DMS79 (cell line): ENCODE measurements at regions not wholly inside any gene's neighbourhood (a gene's known extent, or its start where the extent isn't known, plus 50 kb on each side); places are given as distances from the start of the nearest gene placed in this dataset.

Experiments
- DNase-seq: peaks from one replicate; lab custom pipeline; 2025; lab: John Stamatoyannopoulos, UW

- DNase-seq, result no peak
Observed at GRCh38 chr18:56545464-56545863, 92.9 kb downstream of the TXNL1 start.

- no peak for DNase-seq
Observed at GRCh38 chr18:56542476-56542875, 95.9 kb downstream of the TXNL1 start.

DNA sequence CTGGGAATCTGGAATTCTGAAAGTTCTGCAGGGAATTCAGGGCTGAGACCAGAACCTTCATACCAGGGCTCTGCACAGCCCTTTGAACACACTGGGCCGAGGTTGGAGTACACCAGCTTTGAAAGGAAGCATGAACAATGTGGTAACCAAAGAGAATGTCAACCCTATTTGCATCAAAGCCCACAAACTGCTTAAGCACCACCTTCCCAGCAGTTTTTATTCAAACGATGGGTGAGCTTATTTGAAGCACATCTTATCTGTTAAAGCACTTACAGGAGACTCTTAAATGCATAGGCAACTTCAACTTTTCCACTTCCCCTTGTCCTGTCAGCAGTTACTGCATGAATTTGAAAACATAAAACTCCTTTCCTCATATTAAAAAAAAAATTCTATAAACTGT lies 96.6 kb downstream of the TXNL1 start:
- no peak for DNase-seq

DNA sequence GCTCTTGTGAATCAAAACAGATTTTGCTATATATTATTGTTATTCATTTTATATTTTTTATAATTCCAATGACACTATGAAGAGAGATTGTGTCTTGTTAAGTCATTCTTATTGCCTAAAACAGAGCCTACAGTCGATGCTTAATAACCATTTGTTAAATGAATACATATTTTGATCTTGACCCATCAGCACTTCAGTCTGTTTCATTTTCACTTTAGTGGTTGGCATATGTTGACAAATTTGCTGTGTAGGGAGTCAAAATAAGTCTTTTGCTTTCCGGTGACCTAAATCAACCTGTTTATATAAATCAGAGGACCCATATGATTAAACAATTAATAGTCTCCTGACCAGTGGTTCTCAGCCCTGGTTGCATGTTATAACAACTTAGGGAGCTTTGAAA lies 97.1 kb downstream of the TXNL1 start:
- no peak for DNase-seq

DNA sequence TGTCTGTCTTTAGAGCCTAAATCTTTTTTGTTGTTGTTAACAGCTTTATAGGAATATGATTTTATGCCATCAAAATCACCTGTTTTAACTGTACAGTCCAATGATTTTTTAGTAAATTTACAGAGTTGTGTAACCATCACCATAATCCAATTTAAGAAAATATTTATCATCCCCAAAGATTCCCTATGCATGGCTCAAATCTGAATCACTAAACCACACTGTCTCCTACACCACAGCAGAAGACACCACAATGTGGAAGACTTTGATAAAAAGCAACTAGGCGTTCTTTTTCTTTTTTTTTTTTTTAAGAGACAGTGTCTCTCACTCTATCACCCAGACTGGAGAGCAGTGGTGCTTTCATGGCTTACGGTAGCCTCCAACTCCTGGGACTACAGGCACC lies 99.6 kb downstream of the TXNL1 start:
- DNase-seq, result no peak

DNA sequence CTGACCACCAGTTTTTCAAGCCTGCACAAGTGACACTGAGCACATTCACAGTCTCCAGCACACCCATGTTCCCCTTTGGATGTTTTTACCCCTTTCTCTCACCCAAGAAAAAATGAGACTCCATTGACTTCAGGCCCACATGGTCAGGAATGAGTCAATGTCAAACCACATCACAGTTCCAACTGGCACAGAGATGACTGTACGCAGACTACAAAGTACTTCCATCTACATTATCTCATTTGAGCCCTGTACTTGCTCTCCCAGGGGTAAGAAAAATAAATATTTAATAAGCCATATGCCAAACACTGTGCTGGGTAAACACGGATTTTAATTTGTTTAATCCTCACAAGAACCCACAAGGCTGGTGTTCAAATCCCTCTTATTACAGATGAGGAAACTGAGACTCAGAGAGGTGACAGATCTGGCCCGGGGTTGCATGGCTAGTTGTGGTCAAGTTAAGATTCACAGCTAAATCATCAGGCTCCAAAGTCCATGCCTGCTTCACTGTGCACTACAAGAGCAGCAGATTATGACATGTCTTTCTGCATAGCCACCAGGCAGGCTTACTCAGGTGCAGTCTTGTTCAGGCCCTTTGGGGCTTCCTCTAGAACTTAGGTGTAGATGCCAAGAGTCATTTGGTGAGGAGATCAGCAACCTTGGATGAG lies 106.1 kb downstream of the TXNL1 start:
- DNase-seq, result no peak

- DNase-seq, result no peak
Observed at GRCh38 chr18:56522816-56523215, 115.6 kb downstream of the TXNL1 start.

DNA sequence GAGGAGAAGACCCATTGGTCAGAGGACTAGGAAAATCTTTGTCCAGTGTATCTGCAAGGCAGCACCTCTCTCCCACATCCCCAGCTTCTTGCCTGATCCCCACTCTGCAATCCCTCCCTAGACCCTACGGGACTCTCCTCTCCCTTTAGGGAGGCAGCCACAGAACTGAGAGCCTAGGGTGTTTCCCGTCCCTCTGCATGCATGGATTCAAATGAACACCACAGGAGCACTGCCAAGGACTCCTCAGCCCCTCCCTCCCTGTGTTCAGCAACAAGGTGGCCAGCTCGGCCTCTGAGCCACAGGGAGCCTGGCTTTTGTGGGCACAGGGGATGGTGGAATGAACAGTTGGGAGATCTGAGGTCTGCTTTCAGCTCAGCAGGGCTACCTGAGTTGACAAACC lies 117.1 kb downstream of the TXNL1 start:
- no peak for DNase-seq

DNA sequence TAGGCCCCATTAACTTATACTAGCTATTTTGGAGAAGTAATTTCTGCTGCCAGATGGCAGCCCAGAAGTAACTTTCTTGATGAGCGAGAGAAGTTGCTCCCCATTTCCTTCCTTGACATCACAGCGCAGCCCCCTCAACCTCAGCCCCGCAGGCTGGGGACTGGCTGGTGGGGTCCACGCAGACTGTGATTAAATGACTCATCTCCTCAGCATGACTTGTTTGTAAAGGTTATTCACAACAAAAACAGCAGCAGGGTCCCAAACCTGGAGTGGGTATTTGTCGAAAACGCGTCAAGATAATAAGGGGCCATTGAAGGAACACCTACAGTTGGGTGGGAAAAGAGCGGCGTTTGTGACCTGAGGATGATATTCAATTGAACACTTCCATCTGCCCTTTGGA lies 120.6 kb downstream of the TXNL1 start:
- DNase-seq, result no peak

DNA sequence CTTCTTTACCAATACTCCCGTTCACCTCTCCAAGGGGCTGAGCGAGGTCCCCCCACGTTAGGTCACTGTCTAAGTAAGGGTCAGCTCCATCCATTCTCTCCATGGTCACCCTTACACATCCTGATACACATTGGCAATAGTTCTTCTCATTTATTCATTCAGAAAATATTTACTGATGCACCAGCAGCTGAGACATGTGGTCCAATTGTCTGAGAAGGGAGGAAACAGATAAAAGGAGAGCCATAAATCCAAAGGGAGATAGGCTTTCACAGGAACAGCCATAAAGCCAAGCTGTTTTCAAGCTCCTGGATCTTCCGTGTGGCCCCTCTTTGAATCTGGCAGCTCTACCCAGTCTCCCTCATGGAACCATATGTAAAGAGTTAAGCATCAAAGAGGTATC lies 121.2 kb downstream of the TXNL1 start:
- no peak for DNase-seq

- DNase-seq, result no peak
Observed at GRCh38 chr18:56516789-56517188, 121.6 kb downstream of the TXNL1 start.

- DNase-seq, result no peak
Observed at GRCh38 chr18:56515522-56515921, 122.9 kb downstream of the TXNL1 start.

GRCh38 chr18:56511996-56512395 lies 126.4 kb downstream of the TXNL1 start:
- DNase-seq, result no peak

DNA sequence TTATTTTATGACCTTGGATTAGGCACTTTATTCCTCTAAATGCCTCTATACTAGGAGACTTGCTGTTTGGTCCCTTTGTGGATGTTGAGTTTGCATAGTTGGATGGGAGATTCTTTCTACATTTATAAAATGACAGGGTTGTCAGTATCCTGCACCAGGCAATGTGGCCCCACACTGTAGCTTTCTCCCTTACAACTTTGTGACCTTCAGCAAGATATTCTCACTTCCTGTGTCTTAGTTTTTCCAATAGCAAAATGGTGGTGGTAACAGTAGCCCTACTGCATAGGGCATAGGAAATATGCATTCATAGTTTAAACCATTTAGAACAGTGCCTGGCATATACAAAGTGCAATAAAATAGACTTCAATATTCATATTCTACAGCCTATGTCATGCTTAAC lies 128.3 kb downstream of the TXNL1 start:
- DNase-seq, result no peak

GRCh38 chr18:56509656-56510055 lies 128.7 kb downstream of the TXNL1 start:
- DNase-seq, result no peak

DNA sequence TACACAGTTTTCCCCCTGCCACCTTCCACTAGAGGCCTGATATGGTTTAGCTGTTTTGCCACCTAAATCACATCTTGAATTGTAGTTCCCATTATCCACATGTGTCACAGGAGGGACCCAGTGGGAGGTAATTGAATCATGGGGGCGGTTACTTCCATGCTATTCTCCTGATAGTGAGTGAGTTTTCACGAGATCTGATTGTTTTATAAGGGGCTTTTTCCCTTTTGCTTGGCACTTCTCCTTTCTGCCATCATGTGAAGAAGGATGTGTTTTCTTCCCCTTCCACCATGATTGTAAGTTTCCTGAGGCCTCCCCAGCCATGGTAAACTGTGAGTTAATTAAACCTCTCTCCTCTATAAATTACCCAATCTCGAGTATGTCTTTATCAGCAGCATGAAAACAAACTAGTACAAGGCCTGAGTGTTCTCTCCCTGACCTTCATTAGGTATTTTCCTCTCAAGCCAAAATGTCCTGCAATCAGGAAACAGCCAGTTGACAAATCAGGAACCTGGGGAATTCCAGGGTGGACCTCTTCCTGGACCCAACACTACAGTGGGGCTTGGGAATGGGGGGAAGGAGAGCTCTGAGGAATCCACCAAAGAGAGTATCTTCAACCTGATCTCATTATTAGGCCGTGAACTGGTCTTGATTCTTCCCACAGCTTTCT lies 129.9 kb downstream of the TXNL1 start:
- DNase-seq, result no peak

DNA sequence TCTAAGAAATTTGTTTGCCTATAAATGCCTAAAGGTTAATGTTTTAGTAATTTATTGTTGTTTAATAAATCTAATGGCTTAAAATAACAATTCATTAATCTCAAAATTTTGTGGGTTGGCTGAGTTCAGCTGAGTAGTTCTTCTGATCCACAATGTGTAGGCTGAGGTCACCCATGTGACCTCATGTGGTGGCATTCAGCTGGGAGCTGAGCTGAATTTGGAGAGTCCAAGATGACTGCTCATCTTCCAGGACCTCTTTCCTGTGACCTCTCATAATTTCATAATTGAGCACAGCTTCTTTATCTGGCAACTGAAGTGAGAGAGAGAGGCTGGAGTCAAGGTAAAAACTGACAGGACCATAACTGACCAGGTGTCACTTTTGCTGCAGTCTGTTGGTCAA lies 132.4 kb downstream of the TXNL1 start:
- no peak for DNase-seq

GRCh38 chr18:56505293-56505692 lies 133.1 kb downstream of the TXNL1 start:
- DNase-seq, result no peak

DNA sequence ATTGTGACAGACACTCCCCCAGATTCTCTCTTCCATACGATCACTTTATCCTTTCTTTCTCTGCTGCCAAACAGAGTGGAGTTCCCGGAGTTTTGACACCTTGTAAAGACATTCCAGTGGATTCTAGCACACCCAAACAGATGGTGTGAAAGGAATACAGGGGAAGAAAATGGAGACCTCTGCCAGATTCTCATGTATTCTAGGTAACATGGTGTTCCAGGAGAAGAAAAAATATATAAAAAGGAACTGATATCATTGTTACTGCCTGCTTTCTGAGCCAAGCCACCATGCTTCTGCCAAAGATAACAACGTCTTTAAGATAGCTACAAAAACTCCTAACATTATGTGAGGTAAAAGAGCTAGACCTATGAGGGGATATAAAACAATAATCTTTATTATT lies 136.5 kb downstream of the TXNL1 start:
- DNase-seq, result no peak

- DNase-seq, result no peak
Observed at GRCh38 chr18:56495884-56496283, 142.5 kb downstream of the TXNL1 start.

GRCh38 chr18:56493531-56493930 lies 144.9 kb downstream of the TXNL1 start:
- no peak for DNase-seq

GRCh38 chr18:56492136-56492535 lies 146.3 kb downstream of the TXNL1 start:
- no peak for DNase-seq

DNA sequence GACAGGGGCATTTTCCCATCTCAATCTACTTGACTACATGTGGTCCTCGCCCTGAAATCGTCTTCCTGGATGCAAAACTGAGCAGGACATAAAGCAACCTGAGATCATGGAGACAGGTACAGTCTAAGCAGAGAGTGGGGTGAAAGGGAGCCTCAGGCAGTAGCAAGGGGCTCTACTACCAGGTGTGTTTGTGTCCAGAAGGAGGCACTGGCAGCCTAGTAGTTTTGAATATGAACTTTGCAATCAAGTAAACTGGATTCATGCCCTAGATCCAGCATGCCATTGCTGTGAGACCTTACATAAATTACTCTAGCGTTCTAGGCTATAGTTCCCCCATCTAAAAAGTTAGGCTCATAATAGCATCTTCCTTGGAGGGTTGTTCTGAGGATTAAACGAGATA lies 147.4 kb downstream of the TXNL1 start:
- DNase-seq, result no peak

DNA sequence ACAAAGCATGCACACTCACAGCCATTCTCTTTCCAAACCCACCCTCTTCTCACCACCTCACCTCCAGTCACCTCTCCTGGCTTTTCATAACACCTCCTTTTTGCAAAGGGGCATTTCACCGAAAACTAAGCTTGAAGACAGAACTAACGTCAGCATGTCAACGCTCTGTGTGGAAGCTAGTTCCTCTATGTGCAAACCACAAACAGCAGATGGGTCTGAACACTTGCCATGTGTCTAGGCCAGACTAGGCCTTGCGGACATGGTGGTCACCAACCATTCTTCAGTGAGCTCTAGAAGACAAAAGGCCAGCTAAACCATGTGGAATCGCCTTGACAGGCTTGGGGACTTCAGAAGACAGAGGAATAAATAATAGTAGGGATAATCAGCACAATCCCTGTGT lies 148.5 kb downstream of the TXNL1 start:
- DNase-seq, result no peak
